Activated T-helper 1 cell treated with anti-CD3 and anti-CD28 coated beads, Interleukin-12 subunit alpha, Interleukin-12 subunit beta, Interleukin-2, Interleukin-4 antibody, amounts not matched to agents 30 ng/mL and 10 ng/mL and 1 ng/mL, durations not matched to agents 14 hours and 24 hours and 36 hours (primary cell): ENCODE measurements at regions not wholly inside any gene's neighbourhood (a gene's known extent, or its start where the extent isn't known, plus 50 kb on each side); places are given as distances from the start of the nearest gene placed in this dataset.

Source experiments
- DNase-seq: peaks from one replicate; pipeline ENCODE4 v3.0.0; 2021; ENCODE audit warnings: low spot score
- H3K27ac Mint-ChIP-seq: one replicate; pipeline ENCODE4 v1.8.0; 2021; ENCODE audit warnings: mild to moderate bottlenecking, mixed read lengths
- H3K27me3 Mint-ChIP-seq: one replicate; pipeline ENCODE4 v1.8.0; 2022; ENCODE audit warnings: mild to moderate bottlenecking, moderate library complexity, mixed read lengths; ENCODE audit not compliant: insufficient read depth
- H3K36me3 Mint-ChIP-seq: one replicate; pipeline ENCODE4 v1.8.0; 2021; ENCODE audit warnings: low read depth, mixed read lengths
- H3K4me1 Mint-ChIP-seq: one replicate; pipeline ENCODE4 v1.8.0; 2021; ENCODE audit warnings: low read depth, mixed read lengths
- H3K4me3 Mint-ChIP-seq: one replicate; pipeline ENCODE4 v1.8.0; 2021; ENCODE audit warnings: mild to moderate bottlenecking, moderate library complexity, mixed read lengths
- H3K9me3 Mint-ChIP-seq: one replicate; pipeline ENCODE4 v1.8.0; 2021; ENCODE audit warnings: mixed read lengths
- intact Hi-C: fragments of 100-400 bp; cut with micrococcal nuclease; formaldehyde crosslinking; loops from one replicate; pipeline ENCODE4 v1.15.1; 2024

- no peak overlapping the region for H3K27ac Mint-ChIP-seq
These were observed 150.6 kb upstream of the PCBD1 start for GRCh38 chr10:71038921-71039320.

GRCh38 chr10:71039551-71039950, 151.2 kb upstream of the PCBD1 start:
- Mint-ChIP-seq H3K27ac (no peak overlapping the region), H3K9me3 (no peaks in the 10 kb centered on the region), H3K36me3 (no peaks in the 10 kb centered on the region), H3K4me1 (no peaks in the 10 kb centered on the region), H3K27me3 (no peaks in the 10 kb centered on the region), H3K4me3 (no peak overlapping the region)
- intact Hi-C loops: no loop called here
- DNase-seq: no peak

More at GRCh38 chr10:71038921-71039320, 150.6 kb upstream of the PCBD1 start:
- DNase-seq: no peak
- intact Hi-C loops: no loop called here
- H3K27me3 Mint-ChIP-seq: no peaks in the 10 kb centered on the region
- H3K9me3 Mint-ChIP-seq: no peaks in the 10 kb centered on the region
- no peaks in the 10 kb centered on the region for H3K4me1 Mint-ChIP-seq
- H3K4me3 Mint-ChIP-seq: no peak overlapping the region
- H3K36me3 Mint-ChIP-seq: no peaks in the 10 kb centered on the region

DNA sequence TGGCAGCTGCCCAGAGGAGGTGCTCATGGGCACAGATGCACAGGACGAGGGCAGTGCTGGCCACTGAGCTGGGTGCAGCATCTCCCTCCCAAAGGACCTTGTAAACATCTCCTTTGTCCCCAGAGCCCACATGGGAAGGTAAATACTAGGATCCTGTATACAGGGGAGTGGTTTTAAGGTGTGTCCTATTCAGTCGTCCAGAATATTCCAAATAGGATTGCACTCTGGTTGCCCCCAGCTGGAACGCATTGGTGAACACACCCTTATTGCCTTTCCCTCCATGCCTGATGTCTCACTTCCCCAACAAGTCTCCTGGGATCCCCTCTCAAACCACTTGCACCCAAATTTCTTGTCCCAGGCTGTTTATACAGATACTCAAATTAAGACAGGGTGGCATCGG, 152.0 kb upstream of the PCBD1 start:
- Mint-ChIP-seq H3K4me1 (no peaks in the 10 kb centered on the region), H3K27ac (no peak overlapping the region), H3K27me3 (no peaks in the 10 kb centered on the region), H3K9me3 (no peaks in the 10 kb centered on the region), H3K36me3 (no peaks in the 10 kb centered on the region), H3K4me3 (no peak overlapping the region)
- no peak for DNase-seq
- intact Hi-C loops: no loop called here

DNA sequence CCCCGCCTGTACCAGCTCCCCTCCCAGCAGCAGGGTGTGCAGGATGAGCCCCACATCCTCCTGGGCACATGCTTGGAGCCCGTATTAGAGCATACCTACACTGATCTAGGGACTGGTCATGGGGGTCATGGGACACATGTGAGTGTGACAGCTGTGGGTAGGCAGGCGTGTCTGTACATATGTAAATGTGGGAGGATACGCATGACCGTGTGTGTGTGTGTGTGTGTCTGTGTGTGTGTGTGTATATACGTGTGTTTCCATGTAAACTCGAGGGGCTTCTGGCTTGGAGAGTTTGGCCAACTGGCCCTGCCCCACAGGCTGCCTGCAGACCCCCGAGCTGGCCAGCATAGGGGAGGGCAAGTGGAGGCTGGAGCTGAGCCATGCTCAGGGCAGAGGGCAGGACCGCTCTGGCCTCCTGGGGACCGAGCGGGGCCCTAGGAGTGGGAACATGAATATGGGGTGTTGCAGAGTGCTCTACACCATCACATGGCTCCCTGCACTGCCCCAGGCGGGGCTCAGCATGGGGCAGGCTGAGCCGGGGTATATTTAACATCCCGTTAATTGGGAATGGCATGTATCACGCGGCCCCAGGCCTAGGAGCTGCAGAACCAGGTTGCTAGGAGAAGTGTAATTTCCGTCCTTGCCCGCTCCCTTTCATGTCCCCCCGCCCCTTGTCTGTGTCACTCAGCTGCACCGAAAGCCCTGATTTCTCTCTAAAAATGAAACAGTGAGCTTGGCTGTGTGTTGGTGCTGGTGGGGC, 152.7 kb upstream of the PCBD1 start:
- intact Hi-C loops: no loop called here
- Mint-ChIP-seq H3K36me3 (no peaks in the 10 kb centered on the region), H3K4me3 (no peak overlapping the region), H3K9me3 (no peaks in the 10 kb centered on the region), H3K4me1 (no peaks in the 10 kb centered on the region), H3K27me3 (no peaks in the 10 kb centered on the region), H3K27ac (no peak overlapping the region)
- DNase-seq: no peak

DNA sequence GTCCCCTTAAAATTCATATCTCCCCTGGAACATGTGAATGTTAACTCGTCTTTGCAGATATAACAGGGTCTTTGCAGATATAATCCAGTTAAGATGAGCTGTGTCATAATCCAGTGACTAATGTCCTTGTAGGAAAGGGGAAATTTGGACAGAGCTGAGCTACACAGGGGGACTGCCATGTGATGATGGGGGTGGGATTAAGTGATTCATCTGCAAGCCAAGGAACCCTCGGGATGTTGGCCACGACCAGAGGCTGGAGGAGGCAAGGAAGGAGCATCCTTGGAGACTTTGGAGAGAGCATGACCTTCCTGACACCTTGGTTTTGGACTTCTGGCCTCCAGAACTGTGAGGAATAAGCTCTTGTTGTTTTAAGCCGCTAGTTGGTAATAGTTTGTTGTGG, 153.9 kb upstream of the PCBD1 start:
- no peaks in the 10 kb centered on the region for H3K9me3 Mint-ChIP-seq
- intact Hi-C loops: no loop called here
- DNase-seq: no peak
- H3K27ac Mint-ChIP-seq: no peak overlapping the region
- H3K4me3 Mint-ChIP-seq: no peak overlapping the region
- no peaks in the 10 kb centered on the region for H3K27me3 Mint-ChIP-seq
- H3K36me3 Mint-ChIP-seq: no peaks in the 10 kb centered on the region
- no peaks in the 10 kb centered on the region for H3K4me1 Mint-ChIP-seq

DNA sequence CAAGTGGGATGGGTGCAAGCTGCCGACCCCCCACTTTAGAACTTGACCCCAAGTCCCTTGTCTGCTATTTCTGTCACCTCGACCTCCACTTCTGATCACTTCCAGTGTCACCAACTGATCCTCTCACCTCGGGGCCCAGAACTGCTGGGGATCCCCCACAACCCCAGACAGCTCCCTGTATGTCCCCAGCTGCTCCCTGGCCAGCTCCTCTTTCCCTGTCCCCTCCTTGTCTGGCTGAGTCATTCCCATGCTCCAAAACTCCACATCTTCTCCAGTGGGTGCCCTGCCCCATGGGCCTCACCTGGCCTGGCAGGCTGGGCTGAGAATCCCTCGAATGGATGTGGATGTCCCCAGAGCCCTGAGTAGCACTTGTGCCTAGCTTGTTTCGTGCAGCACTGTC, 154.3 kb upstream of the PCBD1 start:
- H3K4me3 Mint-ChIP-seq: no peak overlapping the region
- H3K4me1 Mint-ChIP-seq: no peaks in the 10 kb centered on the region
- H3K9me3 Mint-ChIP-seq: no peaks in the 10 kb centered on the region
- no peak for DNase-seq
- no peaks in the 10 kb centered on the region for H3K27me3 Mint-ChIP-seq
- H3K27ac Mint-ChIP-seq: no peak overlapping the region
- H3K36me3 Mint-ChIP-seq: no peaks in the 10 kb centered on the region
- intact Hi-C loops: no loop called here

GRCh38 chr10:71043858-71044257, 155.5 kb upstream of the PCBD1 start:
- Mint-ChIP-seq H3K36me3 (no peaks in the 10 kb centered on the region), H3K27me3 (no peaks in the 10 kb centered on the region), H3K4me3 (no peak overlapping the region), H3K9me3 (no peaks in the 10 kb centered on the region), H3K4me1 (no peaks in the 10 kb centered on the region), H3K27ac (no peak overlapping the region)
- no peak for DNase-seq
- intact Hi-C loops: no loop called here

DNA sequence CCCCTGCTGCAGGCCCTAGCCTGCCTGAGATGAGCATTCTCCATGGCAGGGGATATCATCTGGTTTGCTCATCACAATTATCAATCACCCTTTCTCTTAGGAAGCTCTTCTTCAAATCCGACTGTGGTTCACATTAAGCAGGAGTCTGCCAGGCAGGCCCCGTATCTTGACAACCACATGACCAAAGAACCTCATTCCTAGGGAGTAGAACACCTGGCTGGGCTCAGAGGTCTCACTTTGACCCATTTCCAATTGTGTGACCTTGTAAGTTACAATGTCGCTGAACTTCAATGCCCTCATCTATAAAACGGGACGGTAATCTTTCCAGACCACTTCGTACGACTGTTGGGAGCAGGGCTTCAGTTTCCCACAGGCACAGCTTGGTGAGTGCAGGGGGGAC, 156.4 kb upstream of the PCBD1 start:
- Mint-ChIP-seq H3K36me3 (no peaks in the 10 kb centered on the region), H3K9me3 (no peaks in the 10 kb centered on the region), H3K4me3 (no peak overlapping the region), H3K27me3 (no peaks in the 10 kb centered on the region), H3K4me1 (no peaks in the 10 kb centered on the region), H3K27ac (no peak overlapping the region)
- intact Hi-C loops: no loop called here
- no peak for DNase-seq

DNA sequence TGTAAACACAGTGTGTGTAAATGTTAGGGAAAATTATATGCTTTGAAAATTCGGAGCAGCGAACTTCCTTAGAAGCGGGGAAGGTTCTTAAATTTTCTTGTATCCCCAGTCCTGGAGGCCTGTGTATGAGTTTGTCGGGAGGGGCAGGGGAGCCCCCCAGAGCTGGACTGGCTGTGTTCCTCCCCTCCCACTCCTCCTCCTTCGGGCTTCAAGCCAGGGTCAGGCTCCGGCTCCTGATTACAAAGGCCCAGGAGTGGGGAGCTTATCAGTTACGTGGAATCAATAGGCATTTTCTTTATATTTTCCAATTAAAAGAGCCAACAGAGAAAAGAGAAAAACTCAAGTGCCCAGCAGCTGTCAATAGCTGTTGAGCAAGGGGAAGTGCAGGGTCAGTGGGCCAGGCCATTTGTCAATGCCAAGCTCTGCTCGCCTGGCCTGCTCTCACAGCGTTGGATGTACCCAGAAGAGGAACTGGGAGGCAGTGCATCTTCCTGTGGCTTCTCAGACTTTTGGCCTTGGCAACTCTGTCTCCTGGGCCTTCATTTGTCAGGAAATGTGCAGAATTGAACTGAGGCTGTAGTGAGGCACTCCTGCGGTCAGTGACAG, 156.9 kb upstream of the PCBD1 start:
- H3K4me1 Mint-ChIP-seq: no peaks in the 10 kb centered on the region
- no peak overlapping the region for H3K4me3 Mint-ChIP-seq
- intact Hi-C loops: no loop called here
- H3K36me3 Mint-ChIP-seq: no peaks in the 10 kb centered on the region
- DNase-seq: no peak
- no peaks in the 10 kb centered on the region for H3K27me3 Mint-ChIP-seq
- H3K9me3 Mint-ChIP-seq: no peaks in the 10 kb centered on the region
- no peak overlapping the region for H3K27ac Mint-ChIP-seq

GRCh38 chr10:71045936-71046335, 157.6 kb upstream of the PCBD1 start:
- no peaks in the 10 kb centered on the region for H3K9me3 Mint-ChIP-seq
- H3K36me3 Mint-ChIP-seq: no peaks in the 10 kb centered on the region
- H3K4me1 Mint-ChIP-seq: no peaks in the 10 kb centered on the region
- intact Hi-C loops: no loop called here
- H3K4me3 Mint-ChIP-seq: no peak overlapping the region
- H3K27ac Mint-ChIP-seq: no peak overlapping the region
- DNase-seq: no peak
- no peaks in the 10 kb centered on the region for H3K27me3 Mint-ChIP-seq

DNA sequence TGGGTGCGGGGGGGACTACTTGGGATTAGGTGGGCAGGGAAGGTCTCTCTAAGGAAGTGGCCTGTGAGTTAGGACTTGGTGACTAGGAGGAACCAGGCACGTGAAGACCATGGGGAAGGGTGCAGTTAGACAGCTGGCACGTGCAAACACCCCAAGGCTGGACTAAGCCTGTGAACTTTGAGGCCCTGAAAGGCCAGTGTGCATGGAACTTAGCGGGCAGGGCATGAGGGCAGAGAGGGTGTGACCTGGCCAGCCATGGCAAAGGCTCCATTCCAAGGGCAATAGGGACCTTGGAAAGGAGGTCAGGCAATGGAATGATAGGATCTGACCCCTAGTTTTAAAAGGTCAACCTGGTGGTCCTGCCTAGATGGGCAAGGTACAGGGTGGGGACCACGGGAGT, 158.4 kb upstream of the PCBD1 start:
- no peaks in the 10 kb centered on the region for H3K9me3 Mint-ChIP-seq
- no peak overlapping the region for H3K4me3 Mint-ChIP-seq
- H3K27me3 Mint-ChIP-seq: no peaks in the 10 kb centered on the region
- intact Hi-C loops: no loop called here
- no peak overlapping the region for H3K27ac Mint-ChIP-seq
- no peaks in the 10 kb centered on the region for H3K4me1 Mint-ChIP-seq
- DNase-seq: no peak
- no peaks in the 10 kb centered on the region for H3K36me3 Mint-ChIP-seq

GRCh38 chr10:71048971-71049615, 160.7 kb upstream of the PCBD1 start:
- Mint-ChIP-seq H3K27ac (no peak overlapping the region), H3K4me3 (no peak overlapping the region), H3K4me1 (no peaks in the 10 kb centered on the region), H3K27me3 (no peaks in the 10 kb centered on the region), H3K9me3 (no peaks in the 10 kb centered on the region), H3K36me3 (no peaks in the 10 kb centered on the region)
- intact Hi-C loops: no loop called here
- DNase-seq: no peak

- H3K9me3 Mint-ChIP-seq: no peaks in the 10 kb centered on the region
- no peak overlapping the region for H3K4me3 Mint-ChIP-seq
- H3K36me3 Mint-ChIP-seq: no peaks in the 10 kb centered on the region
- DNase-seq: no peak
- intact Hi-C loops: no loop called here
- H3K27ac Mint-ChIP-seq: no peak overlapping the region
- H3K27me3 Mint-ChIP-seq: peaks cover 3% of the 10 kb centered on the region
- H3K4me1 Mint-ChIP-seq: no peaks in the 10 kb centered on the region
These were observed 161.6 kb upstream of the PCBD1 start for GRCh38 chr10:71049994-71050393.
